ENCODE measurements at regions not wholly inside any gene's neighbourhood (a gene's known extent, or its start where the extent isn't known, plus 50 kb on each side); places are given as distances from the start of the nearest gene placed in this dataset.

- DNase-seq (ENCODE audit: low spot score) = no peak
- TF ChIP-seq, protein P1, sequence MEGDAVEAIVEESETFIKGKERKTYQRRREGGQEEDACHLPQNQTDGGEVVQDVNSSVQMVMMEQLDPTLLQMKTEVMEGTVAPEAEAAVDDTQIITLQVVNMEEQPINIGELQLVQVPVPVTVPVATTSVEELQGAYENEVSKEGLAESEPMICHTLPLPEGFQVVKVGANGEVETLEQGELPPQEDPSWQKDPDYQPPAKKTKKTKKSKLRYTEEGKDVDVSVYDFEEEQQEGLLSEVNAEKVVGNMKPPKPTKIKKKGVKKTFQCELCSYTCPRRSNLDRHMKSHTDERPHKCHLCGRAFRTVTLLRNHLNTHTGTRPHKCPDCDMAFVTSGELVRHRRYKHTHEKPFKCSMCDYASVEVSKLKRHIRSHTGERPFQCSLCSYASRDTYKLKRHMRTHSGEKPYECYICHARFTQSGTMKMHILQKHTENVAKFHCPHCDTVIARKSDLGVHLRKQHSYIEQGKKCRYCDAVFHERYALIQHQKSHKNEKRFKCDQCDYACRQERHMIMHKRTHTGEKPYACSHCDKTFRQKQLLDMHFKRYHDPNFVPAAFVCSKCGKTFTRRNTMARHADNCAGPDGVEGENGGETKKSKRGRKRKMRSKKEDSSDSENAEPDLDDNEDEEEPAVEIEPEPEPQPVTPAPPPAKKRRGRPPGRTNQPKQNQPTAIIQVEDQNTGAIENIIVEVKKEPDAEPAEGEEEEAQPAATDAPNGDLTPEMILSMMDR (IDR thresholded peaks at IDR 0.05) = no peak
- Histone ChIP-seq H3K36me3 (no peaks in the 10 kb centered on the region), H3K9me3 (peaks cover 0 to 18% of the 10 kb centered on the region in 2 donors), H3K4me1 (no peaks in the 10 kb centered on the region), H3K27me3 (no peaks in the 10 kb centered on the region), H3K4me3 (no peak overlapping the region), H3K27ac (no peak overlapping the region)
Observed at GRCh38 chr12:46509135-46509534, 136.6 kb upstream of the SLC38A2 start.

DNA sequence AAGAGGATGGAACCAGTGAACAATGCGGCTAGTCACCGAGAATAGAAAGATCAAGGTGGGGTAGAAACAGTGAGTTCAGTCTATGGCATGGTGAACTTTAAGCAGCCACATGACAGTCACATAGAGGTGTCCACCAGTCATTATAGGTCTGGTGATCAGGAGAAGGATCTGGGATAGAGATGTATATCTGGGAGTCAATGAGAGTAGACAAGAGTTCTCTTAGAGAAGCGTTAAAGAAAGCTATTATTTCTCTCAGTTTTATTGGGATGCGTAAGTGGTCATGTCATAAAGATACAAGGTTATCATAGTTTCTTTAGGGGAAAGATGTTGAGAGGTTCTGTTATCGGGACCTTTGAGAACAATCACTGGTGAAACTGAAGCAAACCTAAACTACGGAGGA, 136.1 kb upstream of the SLC38A2 start:
- Histone ChIP-seq H3K27me3 (no peaks in the 10 kb centered on the region), H3K4me1 (no peaks in the 10 kb centered on the region), H3K9me3 (peaks cover 0 to 18% of the 10 kb centered on the region in 2 donors), H3K36me3 (no peaks in the 10 kb centered on the region), H3K27ac (no peak overlapping the region), H3K4me3 (no peak overlapping the region)
- TF ChIP-seq, protein P1 (IDR thresholded peaks at IDR 0.05) = no peak
- DNase-seq (ENCODE audit: low spot score) = no peak

DNA sequence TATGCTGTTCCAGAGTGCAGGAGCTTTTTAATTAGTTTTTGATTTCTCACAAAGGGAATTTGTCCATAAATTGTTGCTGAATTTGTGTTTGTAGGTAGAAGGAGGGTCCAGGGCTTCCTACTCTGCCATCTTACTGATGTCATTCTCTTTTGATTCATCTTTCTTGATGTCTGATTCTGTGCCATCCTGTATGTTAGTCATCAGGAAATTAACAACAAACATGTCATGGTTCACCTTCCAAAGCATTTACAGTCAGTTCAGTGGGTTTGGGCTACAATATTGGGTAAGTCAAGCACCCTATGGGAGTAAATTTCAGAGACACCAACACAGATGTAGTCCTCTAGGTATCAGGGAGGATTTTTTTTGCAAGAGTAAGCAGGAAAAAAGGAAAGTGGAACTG, 135.2 kb upstream of the SLC38A2 start:
- TF ChIP-seq, protein P1 (IDR thresholded peaks at IDR 0.05) = no peak
- H3K27me3 ChIP-seq = no peaks in the 10 kb centered on the region
- H3K4me1 ChIP-seq = no peaks in the 10 kb centered on the region
- H3K9me3 ChIP-seq = peaks cover 0 to 18% of the 10 kb centered on the region in 2 donors
- no peaks in the 10 kb centered on the region for H3K36me3 ChIP-seq
- no peak for DNase-seq (ENCODE audit: low spot score)
- H3K4me3 ChIP-seq = no peak overlapping the region
- H3K27ac ChIP-seq = no peak overlapping the region

DNA sequence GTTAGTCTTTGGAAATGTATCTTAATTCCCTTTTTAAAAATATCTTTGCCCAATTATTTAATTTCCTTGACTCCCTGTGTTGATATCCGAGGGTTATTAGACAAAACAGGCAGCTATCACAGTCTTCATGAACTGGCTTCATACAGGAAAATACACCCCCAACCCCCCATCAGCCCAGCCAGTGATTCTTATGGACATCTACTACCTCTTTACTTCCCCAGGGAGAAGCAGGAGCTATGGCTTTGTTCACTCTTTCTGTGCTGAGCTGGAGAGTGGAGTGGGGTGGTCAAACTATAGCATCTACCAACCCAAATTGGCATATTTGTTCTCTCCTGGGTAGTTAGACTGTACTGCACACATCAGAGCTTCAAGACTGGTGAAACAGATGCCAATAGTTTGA, 134.4 kb upstream of the SLC38A2 start:
- TF ChIP-seq, protein P1 (IDR thresholded peaks at IDR 0.05) = no peak
- no peak for DNase-seq (ENCODE audit: low spot score)
- H3K9me3 ChIP-seq = peaks cover 0 to 18% of the 10 kb centered on the region in 2 donors

DNA sequence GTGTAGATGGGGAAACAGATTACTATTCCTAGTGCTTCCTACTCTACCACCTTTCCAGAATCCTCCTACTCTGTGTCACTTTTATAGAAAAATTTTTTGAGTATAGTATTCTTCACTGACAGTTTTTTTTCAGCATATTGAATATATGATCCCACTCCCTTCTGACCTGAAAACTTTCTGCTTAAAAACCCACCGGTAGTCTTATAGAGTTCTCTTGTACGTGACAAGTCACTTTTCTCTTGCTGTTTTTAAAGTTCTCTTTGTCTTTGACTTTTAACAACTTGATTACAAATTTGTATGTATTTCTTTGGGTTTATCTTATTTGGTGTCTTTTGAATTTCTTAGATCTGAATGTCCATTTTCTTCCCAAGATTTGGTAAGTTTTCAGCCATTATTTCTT, 133.6 kb upstream of the SLC38A2 start:
- no peaks in the 10 kb centered on the region for H3K4me1 ChIP-seq
- no peaks in the 10 kb centered on the region for H3K27me3 ChIP-seq
- no peak for DNase-seq (ENCODE audit: low spot score)
- H3K4me3 ChIP-seq = no peak overlapping the region
- H3K9me3 ChIP-seq = peaks cover 0 to 21% of the 10 kb centered on the region in 2 donors
- TF ChIP-seq, protein P1 (IDR thresholded peaks at IDR 0.05) = no peak
- no peaks in the 10 kb centered on the region for H3K36me3 ChIP-seq
- H3K27ac ChIP-seq = no peak overlapping the region

More for the DNA sequence above, 134.4 kb upstream of the SLC38A2 start:
- Histone ChIP-seq H3K4me1 (no peaks in the 10 kb centered on the region), H3K4me3 (no peak overlapping the region), H3K36me3 (no peaks in the 10 kb centered on the region), H3K27me3 (no peaks in the 10 kb centered on the region), H3K27ac (no peak overlapping the region)

DNA sequence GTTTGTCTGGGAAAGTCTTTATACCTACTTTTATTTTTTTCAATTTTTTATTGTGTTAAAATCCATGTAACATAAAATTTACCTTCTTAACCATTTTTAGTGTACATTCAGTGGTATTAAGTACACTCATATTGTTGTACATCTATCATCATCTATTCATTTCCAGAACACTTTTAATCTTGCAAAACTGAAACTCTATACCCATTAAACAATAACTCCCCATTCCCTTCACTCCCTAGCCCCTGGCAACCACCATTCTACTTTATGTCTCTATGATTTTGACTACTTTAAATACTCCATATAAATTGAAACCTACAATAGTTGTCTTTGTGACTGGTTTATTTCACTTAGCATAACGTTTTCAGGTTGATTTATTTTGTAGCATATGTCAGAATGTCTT, 131.9 kb upstream of the SLC38A2 start:
- Histone ChIP-seq H3K4me3 (no peak overlapping the region), H3K9me3 (peaks cover 0 to 22% of the 10 kb centered on the region in 2 donors), H3K4me1 (no peaks in the 10 kb centered on the region), H3K27me3 (no peaks in the 10 kb centered on the region), H3K36me3 (no peaks in the 10 kb centered on the region), H3K27ac (no peak overlapping the region)
- TF ChIP-seq, protein P1 (IDR thresholded peaks at IDR 0.05) = no peak
- DNase-seq (ENCODE audit: low spot score) = no peak

All from right atrium auricular region (tissue), 2 donors.